H1 (cell line): ENCODE measurements at regions not wholly inside any gene's neighbourhood (a gene's known extent, or its start where the extent isn't known, plus 50 kb on each side); places are given as distances from the start of the nearest gene placed in this dataset.

Experiments
- CTCF ChIA-PET: fragments of 300-600 bp; sonication (Branson Sonifier 250); formaldehyde crosslinking; loops from one replicate; lab custom pipeline; 2021; ENCODE audit not compliant: partially characterized antibody; lab: Charles Lee
- POLR2A ChIA-PET: fragments of 300-600 bp; sonication (Branson Sonifier 250); formaldehyde crosslinking; loops from one replicate; lab custom pipeline; 2021; ENCODE audit warnings: inconsistent platforms; ENCODE audit not compliant: partially characterized antibody; lab: Charles Lee
- DNase-seq, 2 experiments: peaks; one replicate each; pipeline versions ENCODE4 v3.0.0 to v3.0.0-alpha.2; 2010 to 2022; ENCODE audit warnings: low spot score in 2 of 2, low read depth in 1 of 2, mixed read lengths in 1 of 2
- FAIRE-seq: peaks from 2 replicates; lab custom pipeline; 2011; peaks lifted over from hg19 to GRCh38; lab: Jason Lieb, UNC
- H2AFZ ChIP-seq: 2 replicates; pipeline ENCODE4 v1.8.1; 2012; ENCODE audit warnings: low read length, inconsistent platforms
- H2AK5ac ChIP-seq: 2 replicates; pipeline ENCODE4 v1.6.1; 2013; ENCODE audit warnings: low read depth, low read length
- H2BK120ac ChIP-seq: replicated peaks from 2 replicates; pipeline ENCODE3; 2013; ENCODE audit warnings: low read depth, low read length, inconsistent platforms
- H2BK12ac ChIP-seq: 2 replicates; pipeline ENCODE4 v1.6.1; 2013; ENCODE audit warnings: low read depth, low read length
- H2BK15ac ChIP-seq: 2 replicates; pipeline ENCODE4 v1.6.1; 2013; ENCODE audit warnings: low read length
- H2BK20ac ChIP-seq: 2 replicates; pipeline ENCODE4 v1.6.1; 2013; ENCODE audit warnings: low read length
- H2BK5ac ChIP-seq: 2 replicates; pipeline ENCODE4 v1.6.1; 2013; ENCODE audit warnings: low read depth, low read length
- H3K14ac ChIP-seq: 2 replicates; pipeline ENCODE4 v1.6.1; 2013; ENCODE audit warnings: inconsistent platforms; ENCODE audit not compliant: insufficient read length
- H3K18ac ChIP-seq: 2 replicates; pipeline ENCODE4 v1.6.1; 2013; ENCODE audit warnings: low read length; ENCODE audit errors: extremely low read depth
- H3K23ac ChIP-seq: 2 replicates; pipeline ENCODE4 v1.6.1; 2013; ENCODE audit warnings: inconsistent platforms; ENCODE audit not compliant: insufficient read length
- H3K23me2 ChIP-seq: 2 replicates; pipeline ENCODE4 v1.6.1; 2013; ENCODE audit warnings: low read depth, low read length
- H3K27ac ChIP-seq: 2 replicates; pipeline ENCODE4 v1.6.1; 2011; ENCODE audit warnings: low read depth, low read length, inconsistent platforms
- H3K27me3 ChIP-seq, 4 experiments: replicated peaks in 1 of 4; 1 replicate in 1 of 4; 2 replicates in 3 of 4; pipeline versions ENCODE4 v1.6.1 to v1.8.1; 2011 to 2013; ENCODE audit warnings: low read length in 3 of 4, mild to moderate bottlenecking in 3 of 4, inconsistent platforms in 2 of 4, mixed read lengths in 2 of 4, moderate library complexity in 1 of 4; ENCODE audit not compliant: control insufficient read depth in 3 of 4, insufficient read depth in 3 of 4; ENCODE audit errors: extremely low read depth in 1 of 4
- H3K36me3 ChIP-seq, 4 experiments: 2 replicates each; pipeline versions ENCODE4 v1.6.1 to v1.8.1; 2011 to 2013; ENCODE audit warnings: mild to moderate bottlenecking in 4 of 4, low read length in 3 of 4, moderate library complexity in 2 of 4, control low read depth in 1 of 4, inconsistent platforms in 1 of 4; ENCODE audit not compliant: insufficient read depth in 4 of 4, control insufficient read depth in 2 of 4
- H3K4ac ChIP-seq: replicated peaks from 2 replicates; pipeline ENCODE3; 2013; ENCODE audit warnings: low read length, low read depth, mixed read lengths, inconsistent platforms; ENCODE audit not compliant: insufficient read length
- H3K4me1 ChIP-seq, 4 experiments: replicated peaks in 1 of 4; 1 replicate in 1 of 4; 2 replicates in 3 of 4; pipeline versions ENCODE4 v1.6.1 to v1.8.1; 2011 to 2013; ENCODE audit warnings: low read length in 3 of 4, inconsistent platforms in 2 of 4, mixed read lengths in 1 of 4; ENCODE audit not compliant: insufficient read depth in 4 of 4, control insufficient read depth in 3 of 4
- H3K4me2 ChIP-seq, 2 experiments: 2 replicates each; pipeline versions ENCODE4 v1.6.1 to v1.8.1; 2011 to 2013; ENCODE audit warnings: low read depth in 2 of 2, low read length in 2 of 2, control low read depth in 1 of 2, inconsistent platforms in 1 of 2, mild to moderate bottlenecking in 1 of 2; ENCODE audit not compliant: insufficient read depth in 1 of 2
- H3K4me3 ChIP-seq, 4 experiments: fragments of 200-600, 300-600 bp in 1 of 4; sonication (generic), shearing (Covaris generic), sonication (Bioruptor Twin) in 1 of 4; 2 replicates each; pipeline versions ENCODE4 v1.5.1 to v1.8.1; 2011 to 2016; ENCODE audit warnings: low read length in 4 of 4, low read depth in 3 of 4, control low read depth in 2 of 4, inconsistent platforms in 2 of 4, mild to moderate bottlenecking in 2 of 4, mixed read lengths in 1 of 4, moderate library complexity in 1 of 4; ENCODE audit not compliant: insufficient read depth in 2 of 4; ENCODE audit errors: extremely low read depth in 1 of 4
- H3K56ac ChIP-seq: replicated peaks from 2 replicates; pipeline ENCODE3; 2013; ENCODE audit warnings: low read depth, mild to moderate bottlenecking, mixed read lengths, low read length, inconsistent platforms; ENCODE audit not compliant: insufficient read length
- H3K79me1 ChIP-seq: 2 replicates; pipeline ENCODE4 v1.6.1; 2013; ENCODE audit warnings: low read depth, low read length, control low read depth
- H3K79me2 ChIP-seq, 2 experiments: 2 replicates each; pipeline versions ENCODE4 v1.6.1 to v1.8.1; 2012 to 2013; ENCODE audit warnings: low read length in 2 of 2, mild to moderate bottlenecking in 2 of 2, inconsistent platforms in 1 of 2; ENCODE audit not compliant: insufficient read depth in 2 of 2, control insufficient read depth in 1 of 2
- H3K9ac ChIP-seq, 4 experiments: replicated peaks in 1 of 4; 1 replicate in 1 of 4; 2 replicates in 3 of 4; pipeline versions ENCODE4 v1.6.1 to v1.8.1; 2011 to 2013; ENCODE audit warnings: low read depth in 3 of 4, low read length in 3 of 4, control low read depth in 2 of 4, mild to moderate bottlenecking in 2 of 4, moderate library complexity in 2 of 4, inconsistent platforms in 1 of 4; ENCODE audit errors: extremely low read depth in 1 of 4
- H3K9me3 ChIP-seq, 2 experiments: 2 replicates each; pipeline versions ENCODE4 v1.6.1 to v1.8.1; 2012 to 2013; ENCODE audit warnings: mild to moderate bottlenecking in 2 of 2, moderate library complexity in 2 of 2, control low read depth in 1 of 2, inconsistent platforms in 1 of 2, low read depth in 1 of 2, low read length in 1 of 2, mixed read lengths in 1 of 2; ENCODE audit not compliant: insufficient read depth in 2 of 2
- H4K20me1 ChIP-seq, 2 experiments: replicated peaks in 1 of 2; 2 replicates each; pipeline versions ENCODE3 to v1.8.1; 2011 to 2013; ENCODE audit warnings: inconsistent platforms in 2 of 2, low read length in 2 of 2, mild to moderate bottlenecking in 1 of 2; ENCODE audit not compliant: insufficient read depth in 2 of 2, control insufficient read depth in 1 of 2
- H4K5ac ChIP-seq: 2 replicates; pipeline ENCODE4 v1.6.1; 2013; ENCODE audit warnings: low read length, low read depth, mixed read lengths, inconsistent platforms; ENCODE audit not compliant: insufficient read length
- H4K8ac ChIP-seq: 2 replicates; pipeline ENCODE4 v1.8.0; 2013; ENCODE audit warnings: mild to moderate bottlenecking, moderate library complexity, low read length, inconsistent platforms; ENCODE audit not compliant: insufficient read depth; ENCODE audit errors: extremely low read depth
- H4K91ac ChIP-seq: replicated peaks from 2 replicates; pipeline ENCODE3; 2013; ENCODE audit warnings: low read length, mixed read lengths, inconsistent platforms; ENCODE audit not compliant: insufficient read length
- CBX5 ChIP-seq: fragments of 300-800, 300-1000 bp; sonication (generic); IDR thresholded peaks from 2 replicates; pipeline ENCODE4 v1.7.1; 2016; ENCODE audit warnings: antibody characterized with exemption, low read length, low read depth
- CTBP2 ChIP-seq: IDR thresholded peaks from 2 replicates; pipeline ENCODE4 v1.7.0; 2011; ENCODE audit warnings: borderline replicate concordance, mild to moderate bottlenecking, moderate library complexity, mixed read lengths, low read length; ENCODE audit not compliant: insufficient read depth, insufficient read length
- EGR1 ChIP-seq: IDR thresholded peaks from 2 replicates; pipeline ENCODE4 v1.6.1; 2011; ENCODE audit warnings: low read depth, low read length, borderline replicate concordance
- KDM4A ChIP-seq: IDR thresholded peaks from one replicate; pipeline ENCODE4 v1.7.1; 2012; ENCODE audit warnings: low read depth, mild to moderate bottlenecking, moderate library complexity, low read length, inconsistent platforms; ENCODE audit not compliant: severe bottlenecking
- NANOG ChIP-seq: IDR thresholded peaks from 2 replicates; pipeline ENCODE4 v1.6.1; 2011; ENCODE audit warnings: low read length, low read depth, mild to moderate bottlenecking, inconsistent platforms; ENCODE audit not compliant: insufficient read depth, poor library complexity, severe bottlenecking
- NRF1 ChIP-seq: IDR thresholded peaks from 2 replicates; pipeline ENCODE4 v1.6.1; 2011; ENCODE audit warnings: mild to moderate bottlenecking, low read depth, low read length, improper control_type of control experiment
- RFX5 ChIP-seq: IDR thresholded peaks from 2 replicates; pipeline ENCODE4 v1.6.1; 2011; ENCODE audit warnings: low read depth, low read length, improper control_type of control experiment, borderline replicate concordance
- SRF ChIP-seq: IDR thresholded peaks from 2 replicates; pipeline ENCODE4 v1.6.1; 2011; ENCODE audit warnings: mild to moderate bottlenecking, low read depth, low read length, moderate library complexity
- TEAD4 ChIP-seq: IDR thresholded peaks from 2 replicates; pipeline ENCODE4 v1.6.1; 2012; ENCODE audit warnings: low read depth, low read length, inconsistent platforms, mixed read lengths
- WGBS, 2 experiments: shearing (Covaris generic) in 1 of 2; methylation state at CpG; one replicate each; pipeline versions ENCODE4 v1.1.6 to v1.1.7; 2013 to 2015; ENCODE audit warnings: low lambda C conversion rate in 2 of 2, mixed read lengths in 2 of 2, inconsistent platforms in 1 of 2, low coverage in 1 of 2, missing lambda C conversion rate in 1 of 2; ENCODE audit not compliant: insufficient replicate concordance in 2 of 2, insufficient coverage in 1 of 2, insufficient read length in 1 of 2; ENCODE audit errors: extremely low coverage in 1 of 2, missing lambda C conversion rate in 1 of 2; 5-methylcytosine and 5-hydroxymethylcytosine counted together

DNA sequence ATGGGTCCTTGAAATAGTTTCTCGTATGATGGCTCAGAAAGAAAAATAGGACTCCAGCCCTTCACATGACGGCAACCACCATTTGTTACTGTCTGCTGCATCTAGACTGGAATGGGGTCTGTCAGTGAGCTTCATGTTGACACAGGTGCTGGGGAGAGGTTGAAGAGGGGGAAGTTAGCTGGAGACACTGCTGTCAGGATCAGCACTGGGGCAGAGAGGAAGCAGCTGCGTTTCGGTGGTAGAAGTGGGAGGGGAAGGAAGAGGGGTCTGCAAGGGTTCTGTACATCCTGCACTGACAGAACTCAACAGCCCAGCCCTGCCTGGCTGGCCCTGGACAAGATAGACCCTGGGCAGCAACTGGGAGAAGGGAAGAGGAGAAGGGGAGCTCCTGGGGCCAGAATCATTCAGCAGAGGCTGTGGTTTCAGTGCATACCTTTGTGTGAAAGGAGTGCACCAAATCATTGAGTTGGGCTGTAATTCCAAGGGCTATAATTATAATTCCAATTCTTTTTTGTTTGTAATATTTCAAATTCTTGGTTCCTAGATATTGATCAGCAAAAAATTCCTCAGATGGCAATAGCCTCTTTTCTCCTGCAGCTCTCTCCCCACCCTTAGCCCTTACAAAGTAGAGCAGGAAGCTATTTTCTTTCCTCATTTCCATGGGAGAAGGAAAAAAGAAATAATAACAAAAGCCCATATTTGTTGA, 119.4 kb upstream of the C1GALT1C1 start:
- H2BK12ac ChIP-seq, result no peak overlapping the region
- H3K23ac ChIP-seq, result no peak overlapping the region
- no peak overlapping the region for H2BK15ac ChIP-seq
- H2BK5ac ChIP-seq, result no peak overlapping the region
- H3K14ac ChIP-seq, result no peak overlapping the region
- H2AFZ ChIP-seq, result no peak overlapping the region
- no peaks in the 10 kb centered on the region for H3K79me2 ChIP-seq
- no peak overlapping the region for H4K8ac ChIP-seq
- H3K79me1 ChIP-seq, result no peaks in the 10 kb centered on the region
- no peak overlapping the region for H3K4ac ChIP-seq
- peaks cover 0 to 3% (median under 1%) of the 10 kb centered on the region in 4 experiments; a peak in 1 of 7 replicates for H3K4me1 ChIP-seq
- no peaks in the 10 kb centered on the region for H3K27me3 ChIP-seq
- H3K23me2 ChIP-seq, result no peaks in the 10 kb centered on the region
- no peak overlapping the region for H4K91ac ChIP-seq
- H2BK20ac ChIP-seq, result no peak overlapping the region
- H3K9me3 ChIP-seq, result no peaks in the 10 kb centered on the region
- no peak overlapping the region for H3K4me2 ChIP-seq
- H2AK5ac ChIP-seq, result no peak overlapping the region
- no peak overlapping the region for H3K9ac ChIP-seq
- H4K20me1 ChIP-seq, result no peaks in the 10 kb centered on the region
- no peak overlapping the region for H3K18ac ChIP-seq
- DNase-seq (no peak), FAIRE-seq (no peak)
- no peak overlapping the region for H4K5ac ChIP-seq
- H3K27ac ChIP-seq, result no peak overlapping the region
- H3K56ac ChIP-seq, result no peak overlapping the region
- 73% methylated on average over 4 of the region's 4 CpGs; no CpG with 5 or more reads in 1 of the 2 experiments for WGBS, 2 experiments
- ChIA-PET POLR2A (no interaction called here), CTCF (interaction anchor here (1.7 kb wide), 1 partner anchor 9 kb away, joined by 4 read pairs; no protein-coding TSS in a partner anchor)
- H3K36me3 ChIP-seq, result no peaks in the 10 kb centered on the region
- H3K4me3 ChIP-seq, result no peak overlapping the region
- H2BK120ac ChIP-seq, result no peak overlapping the region
- no peak for TF ChIP-seq NANOG
- TF ChIP-seq KDM4A, result no peak
- TF ChIP-seq CBX5, result no peak
- no peak for TF ChIP-seq TEAD4
- no peak for TF ChIP-seq RFX5
- TF ChIP-seq NRF1, result no peak
- no peak for TF ChIP-seq CTBP2
- TF ChIP-seq EGR1, result no peak
- TF ChIP-seq SRF, result no peak
